SK-N-SH treated with all-trans-retinoic acid at 6 μM for 48 hours (cell line): ENCODE measurements at regions not wholly inside any gene's neighbourhood (a gene's known extent, or its start where the extent isn't known, plus 50 kb on each side); places are given as distances from the start of the nearest gene placed in this dataset.

Source experiments
- ATAC-seq: fragments of 200-7000 bp; cut with Tn5 transposase; 3 replicates; pipeline ENCODE4 v1.9.1; 2020; ENCODE audit warnings: mild to moderate bottlenecking, moderate library complexity
- ARNTL ChIP-seq: fragments of 450-650 bp; formaldehyde crosslinking; IDR thresholded peaks from 2 replicates; pipeline ENCODE4 v1.5.0; 2020; ENCODE audit warnings: low read depth, mild to moderate bottlenecking, moderate library complexity, borderline replicate concordance
- BACH2 ChIP-seq: fragments of 250-450 bp; sonication (Bioruptor Pico); IDR thresholded peaks from 2 replicates; pipeline ENCODE4 v1.9.0; 2021; ENCODE audit warnings: mild to moderate bottlenecking, borderline replicate concordance
- CSDC2 ChIP-seq: fragments of 250-450 bp; sonication (Bioruptor Pico); IDR thresholded peaks from 2 replicates; pipeline ENCODE4 v1.5.0; 2020; ENCODE audit warnings: mild to moderate bottlenecking, moderate library complexity
- CSRNP3 ChIP-seq: fragments of 250-450 bp; sonication (Bioruptor Pico); IDR thresholded peaks from 2 replicates; pipeline ENCODE4 v1.5.1; 2021; ENCODE audit warnings: mild to moderate bottlenecking, moderate library complexity
- ESRRG ChIP-seq: fragments of 250-450 bp; sonication (Bioruptor Pico); IDR thresholded peaks from 2 replicates; pipeline ENCODE4 v1.6.1; 2021; ENCODE audit warnings: mild to moderate bottlenecking
- GLIS3 ChIP-seq: fragments of 250-450 bp; sonication (Bioruptor Pico); IDR thresholded peaks from 2 replicates; pipeline ENCODE4 v1.5.0; 2020; ENCODE audit warnings: mild to moderate bottlenecking, moderate library complexity
- ISL1 ChIP-seq: fragments of 250-450 bp; sonication (Bioruptor Pico); IDR thresholded peaks from 2 replicates; pipeline ENCODE4 v2.1.2; 2022; ENCODE audit warnings: mild to moderate bottlenecking, moderate library complexity
- OSR1 ChIP-seq: fragments of 250-450 bp; sonication (Bioruptor Pico); IDR thresholded peaks from 2 replicates; pipeline ENCODE4 v1.8.0; 2022; ENCODE audit warnings: moderate library complexity, mild to moderate bottlenecking, inconsistent platforms
- PATZ1 ChIP-seq: fragments of 250-450 bp; sonication (Bioruptor Pico); IDR thresholded peaks from 2 replicates; pipeline ENCODE4 v1.8.0; 2020; ENCODE audit warnings: mild to moderate bottlenecking, moderate library complexity, borderline replicate concordance
- POU6F1 ChIP-seq: fragments of 250-450 bp; sonication (Bioruptor Pico); IDR thresholded peaks from 2 replicates; pipeline ENCODE4 v1.8.0; 2021; ENCODE audit warnings: low read depth, mild to moderate bottlenecking, moderate library complexity, borderline replicate concordance
- PPARA ChIP-seq: fragments of 250-450 bp; sonication (Bioruptor Pico); IDR thresholded peaks from 2 replicates; pipeline ENCODE4 v1.5.0; 2020; ENCODE audit warnings: mild to moderate bottlenecking, borderline replicate concordance
- SNAI2 ChIP-seq: fragments of 250-450 bp; sonication (Bioruptor Pico); IDR thresholded peaks from 2 replicates; pipeline ENCODE4 v1.5.0; 2020; ENCODE audit warnings: mild to moderate bottlenecking, moderate library complexity
- TCF4 ChIP-seq: fragments of 250-450 bp; sonication (Bioruptor Pico); IDR thresholded peaks from 2 replicates; pipeline ENCODE4 v1.8.0; 2021; ENCODE audit warnings: mild to moderate bottlenecking, moderate library complexity, borderline replicate concordance
- TSHZ2 ChIP-seq: fragments of 250-450 bp; sonication (Bioruptor Pico); IDR thresholded peaks from 2 replicates; pipeline ENCODE4 v1.5.0; 2020; ENCODE audit warnings: mild to moderate bottlenecking, moderate library complexity
- ZC3H10 ChIP-seq: fragments of 250-450 bp; sonication (Bioruptor Pico); IDR thresholded peaks from 2 replicates; pipeline ENCODE4 v1.5.1; 2021; ENCODE audit warnings: mild to moderate bottlenecking, moderate library complexity
- ZFP3 ChIP-seq: fragments of 250-450 bp; sonication (Bioruptor Pico); IDR thresholded peaks from 2 replicates; pipeline ENCODE4 v1.5.0; 2020; ENCODE audit warnings: mild to moderate bottlenecking, moderate library complexity
- ZFP30 ChIP-seq: fragments of 450-650 bp; formaldehyde crosslinking; IDR thresholded peaks from 2 replicates; pipeline ENCODE4 v1.5.0; 2022; ENCODE audit warnings: mild to moderate bottlenecking, moderate library complexity
- ZNF70 ChIP-seq: fragments of 450-650 bp; formaldehyde crosslinking; IDR thresholded peaks from 2 replicates; pipeline ENCODE4 v1.5.0; 2020; ENCODE audit warnings: mild to moderate bottlenecking, moderate library complexity
- ZNF8 ChIP-seq: fragments of 450-650 bp; formaldehyde crosslinking; IDR thresholded peaks from 2 replicates; pipeline ENCODE4 v1.5.0; 2020; ENCODE audit warnings: mild to moderate bottlenecking, moderate library complexity

GRCh38 chr10:108620821-108621534 lies 1302.3 kb downstream of the XPNPEP1 start (continued):
- no peak for TF ChIP-seq TSHZ2 (CRISPR knock-in tag)

GRCh38 chr10:108616559-108617285 lies 1306.6 kb downstream of the XPNPEP1 start:
- no peak for TF ChIP-seq ZFP30
- no peak for TF ChIP-seq PATZ1 (CRISPR knock-in tag)
- no peak for TF ChIP-seq ZNF8 (CRISPR knock-in tag)
- TF ChIP-seq ISL1 = peak; percentile 29; the same call in 1 of the 2 replicates
- no peak for TF ChIP-seq CSRNP3 (CRISPR knock-in tag)
- TF ChIP-seq, all 23 proteins: peak for 1
- peak; percentile 21; the same call in 1 of the 3 replicates for ATAC-seq

- no peak for ATAC-seq
- TF ChIP-seq TCF4 (CRISPR knock-in tag) = no peak
- peak; percentile 32; the same call in 1 of the 2 replicates for TF ChIP-seq ZNF70
- TF ChIP-seq CSRNP3 (CRISPR knock-in tag) = no peak
- TF ChIP-seq, all 23 proteins: peak for 1
These were observed 1307.6 kb downstream of the XPNPEP1 start for GRCh38 chr10:108615576-108616320.

GRCh38 chr10:108612485-108612884 lies 1310.8 kb downstream of the XPNPEP1 start:
- TF ChIP-seq ISL1 (peak; percentile 18; the same call in 1 of the 2 replicates), ZFP3 (CRISPR knock-in tag) (no peak), PPARA (CRISPR knock-in tag) (no peak), ARNTL (CRISPR knock-in tag) (no peak)
- no peak for ATAC-seq

- ATAC-seq = no peak
- TF ChIP-seq ZFP3 (CRISPR knock-in tag) (no peak), SNAI2 (CRISPR knock-in tag) (no peak), ZNF70 (no peak), PPARA (CRISPR knock-in tag) (no peak), ZNF8 (CRISPR knock-in tag) (no peak), TCF4 (CRISPR knock-in tag) (no peak), ARNTL (CRISPR knock-in tag) (no peak), GLIS3 (no peak), OSR1 (CRISPR knock-in tag) (no peak), ISL1 (no peak), PATZ1 (CRISPR knock-in tag) (no peak), ESRRG (CRISPR knock-in tag) (no peak), CSDC2 (CRISPR knock-in tag) (no peak), POU6F1 (no peak), ZC3H10 (no peak), BACH2 (no peak)
These were observed 1314.5 kb downstream of the XPNPEP1 start for GRCh38 chr10:108608860-108609259.
